ENCODE measurements at regions not wholly inside any gene's neighbourhood (a gene's known extent, or its start where the extent isn't known, plus 50 kb on each side); places are given as distances from the start of the nearest gene placed in this dataset.

DNA sequence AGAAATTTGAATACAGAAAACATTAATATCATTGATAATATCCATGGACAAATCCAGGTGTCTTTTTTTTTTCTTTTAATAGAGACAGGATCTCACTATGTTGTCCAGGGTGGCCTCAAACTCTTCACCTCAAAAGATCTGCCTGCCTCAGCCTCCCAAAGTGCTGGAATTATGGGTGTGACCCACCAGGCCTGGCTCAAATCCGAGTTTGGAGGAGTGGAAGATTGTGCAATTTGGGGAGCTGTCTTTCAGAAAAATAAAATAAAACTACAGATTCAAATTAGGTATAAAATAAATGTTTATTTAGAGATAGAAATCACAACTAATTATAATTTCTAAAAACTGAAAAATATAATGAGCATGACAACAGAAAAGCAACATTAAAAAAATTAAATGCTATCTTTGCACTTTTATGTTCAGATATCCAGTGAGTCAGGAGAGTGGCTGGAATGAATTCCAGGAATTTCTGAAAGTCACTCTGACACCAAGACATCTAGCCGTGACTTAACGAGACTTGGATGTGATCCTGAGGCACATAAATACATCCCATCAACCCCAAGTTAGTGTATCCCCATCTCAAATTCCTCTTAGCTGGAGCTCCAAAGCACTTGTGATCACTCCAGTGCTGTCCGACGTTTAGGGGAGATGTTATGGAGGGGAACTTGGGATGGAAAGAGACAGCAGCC is 128.6 kb upstream of the THY1 start:
- DNase-seq = no peak
- no peak overlapping the region for H3K4me3 ChIP-seq (ENCODE audit: low read depth, low read length)

DNA sequence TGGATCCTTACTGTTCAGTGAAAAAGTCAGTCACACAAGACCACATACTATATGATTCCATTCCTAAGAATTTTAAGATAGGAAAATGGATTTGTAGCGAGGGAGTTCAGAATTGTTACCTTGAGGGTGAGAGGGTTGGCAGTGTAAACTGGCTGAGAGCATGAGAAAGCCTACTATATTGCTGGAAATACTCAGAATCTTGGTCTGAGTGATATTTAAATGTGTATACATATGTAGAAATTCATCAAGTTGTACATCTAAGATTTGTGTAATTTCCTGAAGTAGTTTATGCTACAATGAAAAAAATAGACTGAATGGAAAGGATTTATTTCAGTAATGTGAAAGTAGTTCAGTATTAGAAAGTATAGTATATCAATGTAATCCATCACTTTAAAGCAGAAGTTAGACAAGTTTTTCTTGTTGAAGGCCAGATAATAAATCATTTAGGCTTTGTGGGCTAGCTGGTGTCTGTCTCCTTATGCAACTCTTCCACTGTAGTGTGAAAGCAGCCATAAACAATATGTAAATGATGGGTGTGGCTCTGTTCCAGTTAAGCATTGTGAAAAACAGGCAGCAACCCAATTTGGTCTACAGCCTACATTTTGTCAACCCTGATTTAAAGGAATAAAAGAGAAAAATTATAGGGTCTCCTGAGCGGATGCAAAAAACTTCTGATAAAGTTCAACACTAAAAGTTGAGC is 127.2 kb upstream of the THY1 start:
- no peak overlapping the region for H3K4me3 ChIP-seq (ENCODE audit: low read depth, low read length)
- no peak for DNase-seq
- H3K36me3 ChIP-seq (replicated peaks) = no peaks in the 10 kb centered on the region
- H3K27me3 ChIP-seq (replicated peaks) = no peaks in the 10 kb centered on the region
- TF ChIP-seq, protein P1, sequence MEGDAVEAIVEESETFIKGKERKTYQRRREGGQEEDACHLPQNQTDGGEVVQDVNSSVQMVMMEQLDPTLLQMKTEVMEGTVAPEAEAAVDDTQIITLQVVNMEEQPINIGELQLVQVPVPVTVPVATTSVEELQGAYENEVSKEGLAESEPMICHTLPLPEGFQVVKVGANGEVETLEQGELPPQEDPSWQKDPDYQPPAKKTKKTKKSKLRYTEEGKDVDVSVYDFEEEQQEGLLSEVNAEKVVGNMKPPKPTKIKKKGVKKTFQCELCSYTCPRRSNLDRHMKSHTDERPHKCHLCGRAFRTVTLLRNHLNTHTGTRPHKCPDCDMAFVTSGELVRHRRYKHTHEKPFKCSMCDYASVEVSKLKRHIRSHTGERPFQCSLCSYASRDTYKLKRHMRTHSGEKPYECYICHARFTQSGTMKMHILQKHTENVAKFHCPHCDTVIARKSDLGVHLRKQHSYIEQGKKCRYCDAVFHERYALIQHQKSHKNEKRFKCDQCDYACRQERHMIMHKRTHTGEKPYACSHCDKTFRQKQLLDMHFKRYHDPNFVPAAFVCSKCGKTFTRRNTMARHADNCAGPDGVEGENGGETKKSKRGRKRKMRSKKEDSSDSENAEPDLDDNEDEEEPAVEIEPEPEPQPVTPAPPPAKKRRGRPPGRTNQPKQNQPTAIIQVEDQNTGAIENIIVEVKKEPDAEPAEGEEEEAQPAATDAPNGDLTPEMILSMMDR (IDR thresholded peaks at IDR 0.05; ENCODE audit: low read depth, low read length, missing control alignments) = no peak
- no peak overlapping the region for H3K27ac ChIP-seq
- in situ Hi-C loops (cut with HindIII; ENCODE audit: low pct_ligation_motif_present, low sequenced_read_pairs) = no loop called here

More for the DNA sequence above, 128.6 kb upstream of the THY1 start:
- in situ Hi-C loops (cut with HindIII; ENCODE audit: low pct_ligation_motif_present, low sequenced_read_pairs) = no loop called here
- Histone ChIP-seq H3K36me3 (replicated peaks) (no peaks in the 10 kb centered on the region), H3K27ac (no peak overlapping the region), H3K27me3 (replicated peaks) (no peaks in the 10 kb centered on the region)
- TF ChIP-seq, protein P1 (IDR thresholded peaks at IDR 0.05; ENCODE audit: low read depth, low read length, missing control alignments) = no peak

DNA sequence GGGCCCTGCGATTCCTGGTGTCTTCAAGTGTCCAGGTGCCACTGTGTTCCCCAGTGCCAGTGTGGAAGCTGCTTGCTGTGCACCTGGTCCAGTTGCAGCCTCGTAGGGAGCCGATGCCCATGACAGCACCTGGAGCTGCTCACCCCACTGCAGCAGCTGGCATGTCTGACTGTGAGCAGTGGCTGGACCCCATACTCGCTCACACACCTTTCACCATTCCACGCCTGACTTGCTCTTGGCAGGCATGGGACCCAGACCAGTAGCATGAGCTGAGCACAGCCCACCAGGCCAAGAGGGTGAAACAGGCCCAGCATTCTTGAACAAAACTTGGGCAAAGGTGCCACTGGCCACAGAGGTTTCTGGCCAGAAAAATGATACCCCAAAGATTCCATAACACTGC is 124.5 kb upstream of the THY1 start:
- Histone ChIP-seq H3K27me3 (replicated peaks) (peaks cover 2% of the 10 kb centered on the region), H3K27ac (no peak overlapping the region), H3K36me3 (replicated peaks) (no peaks in the 10 kb centered on the region), H3K4me3 (ENCODE audit: low read depth, low read length) (no peak overlapping the region)
- in situ Hi-C loops (cut with HindIII; ENCODE audit: low pct_ligation_motif_present, low sequenced_read_pairs) = no loop called here
- no peak for DNase-seq
- TF ChIP-seq, protein P1 (IDR thresholded peaks at IDR 0.05; ENCODE audit: low read depth, low read length, missing control alignments) = no peak

DNA sequence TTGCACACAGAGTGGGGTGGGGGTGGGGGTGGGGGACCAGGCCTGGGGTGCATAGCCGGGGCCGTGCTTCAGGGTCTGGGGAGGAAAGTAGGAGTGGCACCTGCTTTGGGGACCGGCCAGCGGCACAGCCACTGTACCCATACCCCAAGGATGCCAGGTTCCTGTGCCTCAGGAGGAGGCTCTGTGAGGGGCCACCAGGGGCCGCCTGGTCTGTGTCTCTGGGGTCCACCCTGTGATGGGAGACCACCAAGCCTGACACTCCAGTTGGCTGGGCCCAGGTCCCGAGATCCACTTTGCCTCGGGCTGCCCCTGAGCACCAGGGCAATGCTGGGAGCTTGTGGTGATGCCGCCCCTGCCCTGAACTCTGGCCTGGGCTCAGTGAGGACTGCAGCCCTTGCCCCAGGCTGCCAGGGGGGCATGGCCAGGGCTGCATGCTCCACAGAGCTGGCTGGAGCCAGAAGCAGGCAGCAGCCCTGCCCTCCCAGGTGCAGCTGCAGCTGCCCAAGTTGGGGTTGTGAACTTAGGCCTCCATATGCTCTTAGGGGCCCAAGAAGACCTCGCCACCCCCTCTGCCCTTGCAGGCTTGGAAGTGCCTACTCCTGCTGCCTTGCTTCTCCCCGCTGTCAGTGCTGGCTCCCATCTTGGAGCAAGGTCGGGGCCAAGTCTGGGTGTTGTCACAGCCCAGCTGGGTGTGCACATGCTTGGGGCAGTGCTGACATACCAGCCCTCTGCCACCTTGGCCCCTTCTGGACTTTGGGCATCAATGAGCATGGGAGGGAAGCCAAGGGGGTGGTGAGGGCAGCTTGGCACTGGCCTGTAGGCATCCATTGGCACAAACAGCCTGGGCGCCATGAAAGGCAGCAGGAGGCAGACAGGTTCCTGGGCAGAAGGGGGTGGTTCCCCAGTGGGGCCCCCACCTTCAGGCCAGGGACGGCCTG is 123.3 kb upstream of the THY1 start:
- DNase-seq = no peak
- Histone ChIP-seq H3K27me3 (replicated peaks) (peaks cover 2% of the 10 kb centered on the region), H3K4me3 (ENCODE audit: low read depth, low read length) (no peak overlapping the region), H3K36me3 (replicated peaks) (no peaks in the 10 kb centered on the region), H3K27ac (no peak overlapping the region)
- in situ Hi-C loops (cut with HindIII; ENCODE audit: low pct_ligation_motif_present, low sequenced_read_pairs) = no loop called here
- TF ChIP-seq, protein P1 (IDR thresholded peaks at IDR 0.05; ENCODE audit: low read depth, low read length, missing control alignments) = no peak

DNA sequence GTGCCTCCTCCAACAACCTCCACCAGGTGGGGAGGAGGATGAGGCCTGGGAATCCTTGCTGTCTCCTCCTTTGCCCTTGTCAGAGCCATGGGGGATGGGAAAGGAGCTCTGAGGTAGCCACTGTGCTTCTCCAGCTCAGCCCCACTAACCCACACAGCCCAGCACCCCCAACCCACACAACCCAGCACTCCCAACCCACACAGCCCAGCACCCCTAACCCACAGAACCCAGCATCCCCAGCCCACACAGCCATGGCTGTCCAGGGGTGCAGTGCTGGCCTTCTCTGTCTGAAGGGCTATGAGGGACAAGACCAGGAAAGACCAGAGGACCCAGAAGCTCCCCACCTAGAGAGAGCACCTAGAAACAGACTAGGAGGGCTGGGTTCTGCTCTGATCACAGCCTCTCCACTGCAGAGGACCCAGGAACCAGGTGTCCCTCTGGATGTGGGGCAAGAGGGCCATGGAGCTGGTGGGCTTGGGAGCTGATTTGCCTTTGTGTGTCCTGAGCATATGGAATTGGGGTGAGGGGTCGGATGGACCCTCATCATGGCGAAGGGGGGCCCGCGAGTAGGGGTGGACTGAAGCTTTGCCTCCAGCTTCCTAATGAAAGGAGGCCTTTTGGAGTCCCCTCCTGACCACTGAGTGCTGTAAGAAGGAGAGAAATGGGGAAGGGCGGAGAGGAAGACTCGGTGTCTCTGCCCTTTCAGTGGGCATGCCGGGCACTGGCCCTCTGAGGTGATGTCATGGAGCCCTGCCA is 117.6 kb upstream of the THY1 start:
- TF ChIP-seq, protein P1 (IDR thresholded peaks at IDR 0.05; ENCODE audit: low read depth, low read length, missing control alignments) = no peak
- H3K36me3 ChIP-seq (replicated peaks) = no peaks in the 10 kb centered on the region
- in situ Hi-C loops (cut with HindIII; ENCODE audit: low pct_ligation_motif_present, low sequenced_read_pairs) = no loop called here
- H3K27ac ChIP-seq = no peak overlapping the region
- DNase-seq = no peak
- peaks cover 6% of the 10 kb centered on the region for H3K27me3 ChIP-seq (replicated peaks)
- H3K4me3 ChIP-seq (ENCODE audit: low read depth, low read length) = no peak overlapping the region

Measured in brain microvascular endothelial cell (primary cell).